IPS-18c (cell line): ENCODE measurements at regions not wholly inside any gene's neighbourhood (a gene's known extent, or its start where the extent isn't known, plus 50 kb on each side); places are given as distances from the start of the nearest gene placed in this dataset.

Experiments used
- H3K4me3 ChIP-seq: 2 replicates; pipeline ENCODE4 v1.7.0; 2013; ENCODE audit warnings: low read depth, mild to moderate bottlenecking, low read length, moderate library complexity; ENCODE audit not compliant: insufficient read depth
- H3K9me3 ChIP-seq: one replicate; pipeline ENCODE4 v1.6.1; 2013; ENCODE audit warnings: mild to moderate bottlenecking, low read length, moderate library complexity; ENCODE audit not compliant: control insufficient read depth, insufficient read depth

GRCh38 chr3:178083906-178084866 is 452.1 kb upstream of the KCNMB2 start:
- H3K4me3 ChIP-seq: no peak overlapping the region
- no peaks in the 10 kb centered on the region for H3K9me3 ChIP-seq

GRCh38 chr3:178084938-178085816 is 451.1 kb upstream of the KCNMB2 start:
- H3K4me3 ChIP-seq: no peak overlapping the region
- H3K9me3 ChIP-seq: no peaks in the 10 kb centered on the region

- Histone ChIP-seq H3K4me3 (no peak overlapping the region), H3K9me3 (no peaks in the 10 kb centered on the region)
Observed at GRCh38 chr3:178085817-178086123, 450.5 kb upstream of the KCNMB2 start.

GRCh38 chr3:178086144-178086825 is 450.0 kb upstream of the KCNMB2 start:
- no peaks in the 10 kb centered on the region for H3K9me3 ChIP-seq
- no peak overlapping the region for H3K4me3 ChIP-seq

GRCh38 chr3:178087376-178087775 is 448.9 kb upstream of the KCNMB2 start:
- H3K9me3 ChIP-seq: no peaks in the 10 kb centered on the region
- no peak overlapping the region for H3K4me3 ChIP-seq

- H3K4me3 ChIP-seq: no peak overlapping the region
- H3K9me3 ChIP-seq: no peaks in the 10 kb centered on the region
Observed at GRCh38 chr3:178088963-178089362, 447.3 kb upstream of the KCNMB2 start.

GRCh38 chr3:178090899-178091298 is 445.3 kb upstream of the KCNMB2 start:
- Histone ChIP-seq H3K9me3 (no peaks in the 10 kb centered on the region), H3K4me3 (no peak overlapping the region)

GRCh38 chr3:178095522-178095921 is 440.7 kb upstream of the KCNMB2 start:
- no peak overlapping the region for H3K4me3 ChIP-seq
- H3K9me3 ChIP-seq: no peaks in the 10 kb centered on the region

- no peaks in the 10 kb centered on the region for H3K9me3 ChIP-seq
Observed at GRCh38 chr3:178096955-178097354, 439.3 kb upstream of the KCNMB2 start.

GRCh38 chr3:178097576-178097975 is 438.7 kb upstream of the KCNMB2 start:
- no peak overlapping the region for H3K4me3 ChIP-seq
- no peaks in the 10 kb centered on the region for H3K9me3 ChIP-seq

More at GRCh38 chr3:178096955-178097354, 439.3 kb upstream of the KCNMB2 start:
- H3K4me3 ChIP-seq: no peak overlapping the region

- Histone ChIP-seq H3K4me3 (no peak overlapping the region), H3K9me3 (no peaks in the 10 kb centered on the region)
Observed at GRCh38 chr3:178099274-178099673, 437.0 kb upstream of the KCNMB2 start.

- Histone ChIP-seq H3K9me3 (no peaks in the 10 kb centered on the region), H3K4me3 (no peak overlapping the region)
Observed at GRCh38 chr3:178099862-178100261, 436.4 kb upstream of the KCNMB2 start.

GRCh38 chr3:178100908-178101307 is 435.3 kb upstream of the KCNMB2 start:
- H3K4me3 ChIP-seq: no peak overlapping the region
- no peaks in the 10 kb centered on the region for H3K9me3 ChIP-seq

GRCh38 chr3:178103140-178103539 is 433.1 kb upstream of the KCNMB2 start:
- no peak overlapping the region for H3K4me3 ChIP-seq
- no peaks in the 10 kb centered on the region for H3K9me3 ChIP-seq

- Histone ChIP-seq H3K9me3 (no peaks in the 10 kb centered on the region), H3K4me3 (no peak overlapping the region)
Observed at GRCh38 chr3:178107804-178108203, 428.4 kb upstream of the KCNMB2 start.

- H3K9me3 ChIP-seq: no peaks in the 10 kb centered on the region
Observed at GRCh38 chr3:178109691-178110090, 426.5 kb upstream of the KCNMB2 start.

GRCh38 chr3:178112134-178112533 is 424.1 kb upstream of the KCNMB2 start:
- Histone ChIP-seq H3K4me3 (no peak overlapping the region), H3K9me3 (no peaks in the 10 kb centered on the region)

More at GRCh38 chr3:178109691-178110090, 426.5 kb upstream of the KCNMB2 start:
- no peak overlapping the region for H3K4me3 ChIP-seq
